WTC11 (cell line): ENCODE measurements at regions not wholly inside any gene's neighbourhood (a gene's known extent, or its start where the extent isn't known, plus 50 kb on each side); places are given as distances from the start of the nearest gene placed in this dataset.

ENCODE experiments used
- ATAC-seq: fragments of 200-7000 bp; cut with Tn5 transposase; 2 replicates; pipeline ENCODE4 v1.10.0; 2021; ENCODE audit warnings: mild to moderate bottlenecking, moderate library complexity
- CTCF ChIA-PET: fragments of 300-600 bp; sonication (Branson Sonifier 250); formaldehyde crosslinking; loops from one replicate; lab custom pipeline; 2021; ENCODE audit warnings: antibody characterized with exemption; lab: Charles Lee
- POLR2A ChIA-PET: fragments of 350-600 bp; sonication (Branson Sonifier 250); formaldehyde crosslinking; loops from one replicate; lab custom pipeline; 2021; ENCODE audit warnings: antibody characterized with exemption; lab: Charles Lee
- DNase-seq: peaks from one replicate; pipeline ENCODE4 v3.0.0; 2021; ENCODE audit warnings: low spot score
- H3K27ac Mint-ChIP-seq: 2 replicates; pipeline ENCODE4 v1.8.0; 2021; ENCODE audit warnings: mixed read lengths
- H3K27me3 Mint-ChIP-seq: 2 replicates; pipeline ENCODE4 v1.8.0; 2021; ENCODE audit warnings: low read depth, mild to moderate bottlenecking, moderate library complexity, mixed read lengths
- H3K36me3 Mint-ChIP-seq: 2 replicates; pipeline ENCODE4 v1.8.0; 2021; ENCODE audit warnings: mixed read lengths
- H3K4me1 Mint-ChIP-seq: 2 replicates; pipeline ENCODE4 v1.8.0; 2022; ENCODE audit warnings: mixed read lengths
- H3K4me3 Mint-ChIP-seq: 2 replicates; pipeline ENCODE4 v1.8.0; 2021; ENCODE audit warnings: mild to moderate bottlenecking, moderate library complexity, mixed read lengths
- H3K9me3 Mint-ChIP-seq: 2 replicates; pipeline ENCODE4 v1.8.0; 2021; ENCODE audit warnings: mixed read lengths
- ATF1 ChIP-seq: sonication (generic); formaldehyde crosslinking; IDR thresholded peaks from 2 replicates; pipeline ENCODE4 v1.8.1; 2023; ENCODE audit warnings: mild to moderate bottlenecking, moderate library complexity, missing genetic modification reagents
- ATF3 ChIP-seq: sonication (generic); formaldehyde crosslinking; conservative IDR thresholded peaks from 2 replicates; pipeline ENCODE4 v1.8.1; 2022; ENCODE audit warnings: mild to moderate bottlenecking, missing genetic modification reagents
- CREM ChIP-seq: sonication (generic); formaldehyde crosslinking; IDR thresholded peaks from 2 replicates; pipeline ENCODE4 v1.8.1; 2022; ENCODE audit warnings: mild to moderate bottlenecking, missing genetic modification reagents, moderate library complexity
- ESRRA ChIP-seq: sonication (generic); formaldehyde crosslinking; IDR thresholded peaks from 2 replicates; pipeline ENCODE4 v1.8.1; 2022; ENCODE audit warnings: mild to moderate bottlenecking, missing genetic modification reagents, borderline replicate concordance
- MAX ChIP-seq: sonication (generic); formaldehyde crosslinking; IDR thresholded peaks from 2 replicates; pipeline ENCODE4 v1.8.0; 2022; ENCODE audit warnings: mild to moderate bottlenecking, missing genetic modification reagents
- NFE2L1 ChIP-seq: sonication (generic); formaldehyde crosslinking; IDR thresholded peaks from 2 replicates; pipeline ENCODE4 v1.8.1; 2023; ENCODE audit warnings: missing genetic modification reagents
- NR1H2 ChIP-seq: sonication (generic); formaldehyde crosslinking; IDR thresholded peaks from 2 replicates; pipeline ENCODE4 v1.9.0; 2021; ENCODE audit warnings: mild to moderate bottlenecking, moderate library complexity, missing genetic modification reagents
- OVOL2 ChIP-seq: fragments of 250-450 bp; sonication (Bioruptor Pico); IDR thresholded peaks from 2 replicates; pipeline ENCODE4 v1.9.0; 2021; ENCODE audit warnings: mild to moderate bottlenecking, borderline replicate concordance
- PRDM15 ChIP-seq: sonication (generic); formaldehyde crosslinking; IDR thresholded peaks from 2 replicates; pipeline ENCODE4 v1.8.0; 2022; ENCODE audit warnings: missing genetic modification reagents
- SP1 ChIP-seq: sonication (generic); formaldehyde crosslinking; conservative IDR thresholded peaks from 2 replicates; pipeline ENCODE4 v1.8.1; 2022; ENCODE audit warnings: missing genetic modification reagents
- TCF7 ChIP-seq: sonication (generic); formaldehyde crosslinking; IDR thresholded peaks from 2 replicates; pipeline ENCODE4 v1.8.0; 2022; ENCODE audit warnings: mild to moderate bottlenecking, low read depth, missing genetic modification reagents, moderate library complexity
- TP53 ChIP-seq: sonication (generic); formaldehyde crosslinking; IDR thresholded peaks from 2 replicates; pipeline ENCODE4 v1.8.1; 2023; ENCODE audit warnings: mild to moderate bottlenecking, missing genetic modification reagents
- ZBTB21 ChIP-seq: sonication (generic); formaldehyde crosslinking; IDR thresholded peaks from 2 replicates; pipeline ENCODE4 v1.8.1; 2023; ENCODE audit warnings: mild to moderate bottlenecking, missing genetic modification reagents, borderline replicate concordance
- ZNF138 ChIP-seq: sonication (generic); formaldehyde crosslinking; conservative IDR thresholded peaks from 2 replicates; pipeline ENCODE4 v1.8.1; 2022; ENCODE audit warnings: mild to moderate bottlenecking, moderate library complexity, missing genetic modification reagents
- ZNF396 ChIP-seq: fragments of 250-450 bp; sonication (Bioruptor Pico); IDR thresholded peaks from 2 replicates; pipeline ENCODE4 v1.8.0; 2021; ENCODE audit warnings: mild to moderate bottlenecking, moderate library complexity, borderline replicate concordance
- TF ChIP-seq, protein P1 (sequence below): fragments of 200-600 bp; IDR thresholded peaks from 2 replicates; pipeline ENCODE4 v1.8.0; 2022; ENCODE audit warnings: antibody characterized with exemption
- TF ChIP-seq, protein P2 (sequence below): fragments of 250-450 bp; sonication (Bioruptor Pico); IDR thresholded peaks from 2 replicates; pipeline ENCODE4 v1.9.0; 2021; ENCODE audit warnings: moderate library complexity, mild to moderate bottlenecking, inconsistent platforms, borderline replicate concordance
- TF ChIP-seq, protein P3 (sequence below): sonication (generic); formaldehyde crosslinking; IDR thresholded peaks from 2 replicates; pipeline ENCODE4 v1.8.1; 2023; ENCODE audit warnings: mild to moderate bottlenecking, missing genetic modification reagents, moderate library complexity
- TF ChIP-seq, protein P4 (sequence below): sonication (generic); formaldehyde crosslinking; IDR thresholded peaks from 2 replicates; pipeline ENCODE4 v1.8.1; 2022; ENCODE audit warnings: missing genetic modification reagents, borderline replicate concordance
- TF ChIP-seq, protein P5 (sequence below): fragments of 250-450 bp; sonication (Bioruptor Pico); IDR thresholded peaks from 2 replicates; pipeline ENCODE4 v1.9.0; 2021; ENCODE audit warnings: mild to moderate bottlenecking
- TF ChIP-seq, protein P6 (sequence below): sonication (generic); formaldehyde crosslinking; IDR thresholded peaks from 2 replicates; pipeline ENCODE4 v1.8.0; 2022; ENCODE audit warnings: mild to moderate bottlenecking, missing genetic modification reagents

DNA sequence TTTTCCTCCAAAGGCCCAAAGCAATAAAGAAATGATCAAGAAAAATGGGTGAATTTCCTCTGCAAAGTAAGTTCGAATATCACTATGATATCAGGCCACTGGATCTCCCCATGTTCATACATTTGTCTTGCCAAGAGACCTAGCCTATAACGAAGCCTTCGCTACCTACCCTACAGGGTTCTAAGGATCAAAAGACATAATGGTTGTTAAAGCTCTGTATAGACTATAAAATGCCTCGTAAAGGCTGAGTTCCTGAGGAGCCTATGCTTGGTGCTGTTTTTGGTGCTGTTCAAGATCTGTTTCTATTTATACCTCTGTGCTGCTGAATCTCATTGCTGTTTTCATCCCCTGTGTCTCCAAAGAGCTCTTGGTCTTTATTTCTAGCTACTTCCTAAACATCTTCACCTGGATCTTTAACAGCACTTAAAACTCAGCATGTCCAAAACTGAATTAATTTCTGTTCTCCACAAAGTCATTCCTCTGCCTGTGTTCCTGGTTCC, 254.4 kb upstream of the CHAC2 start (continued):
- TF ChIP-seq, protein P1, sequence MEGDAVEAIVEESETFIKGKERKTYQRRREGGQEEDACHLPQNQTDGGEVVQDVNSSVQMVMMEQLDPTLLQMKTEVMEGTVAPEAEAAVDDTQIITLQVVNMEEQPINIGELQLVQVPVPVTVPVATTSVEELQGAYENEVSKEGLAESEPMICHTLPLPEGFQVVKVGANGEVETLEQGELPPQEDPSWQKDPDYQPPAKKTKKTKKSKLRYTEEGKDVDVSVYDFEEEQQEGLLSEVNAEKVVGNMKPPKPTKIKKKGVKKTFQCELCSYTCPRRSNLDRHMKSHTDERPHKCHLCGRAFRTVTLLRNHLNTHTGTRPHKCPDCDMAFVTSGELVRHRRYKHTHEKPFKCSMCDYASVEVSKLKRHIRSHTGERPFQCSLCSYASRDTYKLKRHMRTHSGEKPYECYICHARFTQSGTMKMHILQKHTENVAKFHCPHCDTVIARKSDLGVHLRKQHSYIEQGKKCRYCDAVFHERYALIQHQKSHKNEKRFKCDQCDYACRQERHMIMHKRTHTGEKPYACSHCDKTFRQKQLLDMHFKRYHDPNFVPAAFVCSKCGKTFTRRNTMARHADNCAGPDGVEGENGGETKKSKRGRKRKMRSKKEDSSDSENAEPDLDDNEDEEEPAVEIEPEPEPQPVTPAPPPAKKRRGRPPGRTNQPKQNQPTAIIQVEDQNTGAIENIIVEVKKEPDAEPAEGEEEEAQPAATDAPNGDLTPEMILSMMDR = no peak
- no peak for TF ChIP-seq PRDM15 (CRISPR knock-in tag)
- no peak for TF ChIP-seq TP53
- TF ChIP-seq CREM (CRISPR knock-in tag) = no peak
- TF ChIP-seq, protein P2, sequence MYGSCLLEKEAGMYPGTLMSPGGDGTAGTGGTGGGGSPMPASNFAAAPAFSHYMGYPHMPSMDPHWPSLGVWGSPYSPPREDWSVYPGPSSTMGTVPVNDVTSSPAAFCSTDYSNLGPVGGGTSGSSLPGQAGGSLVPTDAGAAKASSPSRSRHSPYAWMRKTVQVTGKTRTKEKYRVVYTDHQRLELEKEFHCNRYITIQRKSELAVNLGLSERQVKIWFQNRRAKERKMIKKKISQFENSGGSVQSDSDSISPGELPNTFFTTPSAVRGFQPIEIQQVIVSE (CRISPR knock-in tag) = no peak

DNA sequence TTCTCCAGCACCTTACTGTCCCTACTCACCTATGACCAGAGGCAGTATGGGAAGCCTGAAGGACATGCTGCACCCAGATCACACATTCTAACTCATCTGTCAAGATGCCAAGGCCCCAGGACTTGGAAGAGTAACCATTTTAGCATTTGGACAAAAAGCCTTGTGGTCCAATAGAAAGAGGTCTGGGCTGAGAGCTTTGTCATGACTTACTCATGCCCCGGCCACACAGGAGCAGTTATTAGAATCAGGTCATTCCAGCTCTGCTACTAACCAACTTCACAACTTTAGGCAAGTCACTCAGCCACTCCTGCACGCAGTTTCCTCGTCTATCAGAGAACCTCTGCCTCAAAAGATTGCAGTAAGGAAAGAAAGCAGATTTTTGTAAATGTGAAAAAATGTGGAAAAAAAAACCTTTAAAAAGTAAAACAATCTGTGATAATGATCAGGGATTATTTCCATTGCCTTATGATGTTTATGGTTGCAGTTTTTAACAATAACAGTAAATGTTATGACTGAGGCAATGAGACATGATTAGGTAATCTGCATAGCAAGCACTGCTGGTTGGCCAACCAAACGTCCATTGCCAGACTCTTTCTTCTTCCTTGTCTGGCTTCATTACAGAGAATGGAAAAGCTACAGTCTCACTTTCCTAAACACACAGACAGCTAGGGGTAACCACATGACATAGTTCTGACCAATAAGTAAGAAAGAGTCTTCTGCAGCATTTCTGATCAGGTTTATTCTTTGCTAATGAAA, 255.4 kb upstream of the CHAC2 start:
- ChIA-PET CTCF (no interaction called here), POLR2A (no interaction called here)
- no peak for ATAC-seq
- Mint-ChIP-seq H3K27me3 (no peaks in the 10 kb centered on the region), H3K4me1 (peaks cover 23% of the 10 kb centered on the region), H3K9me3 (peaks cover 5% of the 10 kb centered on the region), H3K4me3 (no peak overlapping the region), H3K27ac (no peak overlapping the region), H3K36me3 (peaks cover 4% of the 10 kb centered on the region)
- DNase-seq = no peak
- TF ChIP-seq, protein P3, sequence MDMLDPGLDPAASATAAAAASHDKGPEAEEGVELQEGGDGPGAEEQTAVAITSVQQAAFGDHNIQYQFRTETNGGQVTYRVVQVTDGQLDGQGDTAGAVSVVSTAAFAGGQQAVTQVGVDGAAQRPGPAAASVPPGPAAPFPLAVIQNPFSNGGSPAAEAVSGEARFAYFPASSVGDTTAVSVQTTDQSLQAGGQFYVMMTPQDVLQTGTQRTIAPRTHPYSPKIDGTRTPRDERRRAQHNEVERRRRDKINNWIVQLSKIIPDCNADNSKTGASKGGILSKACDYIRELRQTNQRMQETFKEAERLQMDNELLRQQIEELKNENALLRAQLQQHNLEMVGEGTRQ (CRISPR knock-in tag) = no peak
- TF ChIP-seq ZBTB21 (CRISPR knock-in tag) (no peak), ATF3 (no peak), ATF1 (CRISPR knock-in tag) (no peak), ZNF396 (no peak), TCF7 (CRISPR knock-in tag) (no peak), MAX (CRISPR knock-in tag) (no peak), OVOL2 (CRISPR knock-in tag) (no peak), NFE2L1 (CRISPR knock-in tag) (no peak), NR1H2 (CRISPR knock-in tag) (no peak), ZNF138 (CRISPR knock-in tag) (no peak), SP1 (CRISPR knock-in tag) (no peak), ESRRA (no peak)
- TF ChIP-seq, protein P4, sequence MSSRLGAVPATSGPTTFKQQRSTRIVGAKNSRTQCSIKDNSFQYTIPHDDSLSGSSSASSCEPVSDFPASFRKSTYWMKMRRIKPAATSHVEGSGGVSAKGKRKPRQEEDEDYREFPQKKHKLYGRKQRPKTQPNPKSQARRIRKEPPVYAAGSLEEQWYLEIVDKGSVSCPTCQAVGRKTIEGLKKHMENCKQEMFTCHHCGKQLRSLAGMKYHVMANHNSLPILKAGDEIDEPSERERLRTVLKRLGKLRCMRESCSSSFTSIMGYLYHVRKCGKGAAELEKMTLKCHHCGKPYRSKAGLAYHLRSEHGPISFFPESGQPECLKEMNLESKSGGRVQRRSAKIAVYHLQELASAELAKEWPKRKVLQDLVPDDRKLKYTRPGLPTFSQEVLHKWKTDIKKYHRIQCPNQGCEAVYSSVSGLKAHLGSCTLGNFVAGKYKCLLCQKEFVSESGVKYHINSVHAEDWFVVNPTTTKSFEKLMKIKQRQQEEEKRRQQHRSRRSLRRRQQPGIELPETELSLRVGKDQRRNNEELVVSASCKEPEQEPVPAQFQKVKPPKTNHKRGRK (CRISPR knock-in tag) = no peak
- TF ChIP-seq, protein P5, sequence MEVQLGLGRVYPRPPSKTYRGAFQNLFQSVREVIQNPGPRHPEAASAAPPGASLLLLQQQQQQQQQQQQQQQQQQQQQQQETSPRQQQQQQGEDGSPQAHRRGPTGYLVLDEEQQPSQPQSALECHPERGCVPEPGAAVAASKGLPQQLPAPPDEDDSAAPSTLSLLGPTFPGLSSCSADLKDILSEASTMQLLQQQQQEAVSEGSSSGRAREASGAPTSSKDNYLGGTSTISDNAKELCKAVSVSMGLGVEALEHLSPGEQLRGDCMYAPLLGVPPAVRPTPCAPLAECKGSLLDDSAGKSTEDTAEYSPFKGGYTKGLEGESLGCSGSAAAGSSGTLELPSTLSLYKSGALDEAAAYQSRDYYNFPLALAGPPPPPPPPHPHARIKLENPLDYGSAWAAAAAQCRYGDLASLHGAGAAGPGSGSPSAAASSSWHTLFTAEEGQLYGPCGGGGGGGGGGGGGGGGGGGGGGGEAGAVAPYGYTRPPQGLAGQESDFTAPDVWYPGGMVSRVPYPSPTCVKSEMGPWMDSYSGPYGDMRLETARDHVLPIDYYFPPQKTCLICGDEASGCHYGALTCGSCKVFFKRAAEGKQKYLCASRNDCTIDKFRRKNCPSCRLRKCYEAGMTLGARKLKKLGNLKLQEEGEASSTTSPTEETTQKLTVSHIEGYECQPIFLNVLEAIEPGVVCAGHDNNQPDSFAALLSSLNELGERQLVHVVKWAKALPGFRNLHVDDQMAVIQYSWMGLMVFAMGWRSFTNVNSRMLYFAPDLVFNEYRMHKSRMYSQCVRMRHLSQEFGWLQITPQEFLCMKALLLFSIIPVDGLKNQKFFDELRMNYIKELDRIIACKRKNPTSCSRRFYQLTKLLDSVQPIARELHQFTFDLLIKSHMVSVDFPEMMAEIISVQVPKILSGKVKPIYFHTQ (CRISPR knock-in tag) = no peak
- TF ChIP-seq, protein P6, sequence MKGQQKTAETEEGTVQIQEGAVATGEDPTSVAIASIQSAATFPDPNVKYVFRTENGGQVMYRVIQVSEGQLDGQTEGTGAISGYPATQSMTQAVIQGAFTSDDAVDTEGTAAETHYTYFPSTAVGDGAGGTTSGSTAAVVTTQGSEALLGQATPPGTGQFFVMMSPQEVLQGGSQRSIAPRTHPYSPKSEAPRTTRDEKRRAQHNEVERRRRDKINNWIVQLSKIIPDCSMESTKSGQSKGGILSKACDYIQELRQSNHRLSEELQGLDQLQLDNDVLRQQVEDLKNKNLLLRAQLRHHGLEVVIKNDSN (CRISPR knock-in tag) = no peak
